CD4-positive, alpha-beta T cell (primary cell): ENCODE measurements at regions not wholly inside any gene's neighbourhood (a gene's known extent, or its start where the extent isn't known, plus 50 kb on each side); places are given as distances from the start of the nearest gene placed in this dataset.

ENCODE experiments used
- ATAC-seq: fragments of 200-7000 bp; cut with Tn5 transposase; one replicate; pipeline ENCODE4 v1.10.0; 2022; ENCODE audit warnings: mild to moderate bottlenecking; ENCODE audit not compliant: poor library complexity
- CTCF ChIA-PET: fragments of 350-600 bp; sonication (Branson Sonifier 250); formaldehyde crosslinking; loops from one replicate; lab custom pipeline; 2021; ENCODE audit warnings: antibody characterized with exemption, inconsistent platforms; lab: Charles Lee
- POLR2A ChIA-PET: fragments of 350-600 bp; sonication (Branson Sonifier 250); formaldehyde crosslinking; loops from one replicate; lab custom pipeline; 2021; ENCODE audit warnings: antibody characterized with exemption, inconsistent platforms; lab: Charles Lee
- DNase-seq, 14 experiments: peaks; one replicate each; pipeline ENCODE4 v3.0.0-alpha.2; 2013 to 2020; ENCODE audit warnings: mixed read lengths in 2 of 14
- H3K27ac ChIP-seq, 2 donors: one replicate each; pipeline versions ENCODE4 v1.5.1 to v1.7.0; 2013; ENCODE audit warnings: low read length in 2 of 2, low read depth in 1 of 2, mild to moderate bottlenecking in 1 of 2
- H3K27me3 ChIP-seq, 2 experiments: 1 replicate in 1 of 2; 2 replicates in 1 of 2; pipeline versions ENCODE4 v1.6.1 to v1.7.0; 2013; ENCODE audit warnings: low read length in 2 of 2, control low read depth in 1 of 2, mild to moderate bottlenecking in 1 of 2, moderate library complexity in 1 of 2; ENCODE audit not compliant: insufficient read depth in 2 of 2, control insufficient read depth in 1 of 2
- H3K36me3 ChIP-seq: one replicate; pipeline ENCODE4 v1.6.1; 2013; ENCODE audit warnings: low read length, control low read depth; ENCODE audit not compliant: insufficient read depth
- H3K4me1 ChIP-seq: one replicate; pipeline ENCODE4 v1.6.1; 2013; ENCODE audit warnings: low read length, control low read depth; ENCODE audit not compliant: insufficient read depth
- H3K4me3 ChIP-seq: one replicate; pipeline ENCODE4 v1.5.1; 2013; ENCODE audit warnings: mild to moderate bottlenecking, low read length, moderate library complexity
- H3K9me3 ChIP-seq, 2 experiments: 1 replicate in 1 of 2; 2 replicates in 1 of 2; pipeline versions ENCODE4 v1.6.1 to v1.7.0; 2013; ENCODE audit warnings: low read length in 2 of 2, mild to moderate bottlenecking in 2 of 2, control low read depth in 1 of 2, moderate library complexity in 1 of 2; ENCODE audit not compliant: control insufficient read depth in 1 of 2, insufficient read depth in 1 of 2
- H3K27ac Mint-ChIP-seq: one replicate; pipeline ENCODE4 v1.8.0; 2020; ENCODE audit warnings: mixed read lengths
- H3K27me3 Mint-ChIP-seq: one replicate; pipeline ENCODE4 v1.8.0; 2021; ENCODE audit warnings: mixed read lengths
- H3K36me3 Mint-ChIP-seq: one replicate; pipeline ENCODE4 v1.8.0; 2021; ENCODE audit warnings: low read depth, mixed read lengths
- H3K4me1 Mint-ChIP-seq: one replicate; pipeline ENCODE4 v1.8.0; 2021; ENCODE audit warnings: low read depth, mixed read lengths
- H3K4me3 Mint-ChIP-seq: one replicate; pipeline ENCODE4 v1.8.0; 2020; ENCODE audit warnings: mild to moderate bottlenecking, mixed read lengths
- H3K9me3 Mint-ChIP-seq: one replicate; pipeline ENCODE4 v1.8.0; 2020; ENCODE audit warnings: mixed read lengths
- intact Hi-C, 2 experiments: fragments of 100-400 bp; cut with DNase I in 1 of 2; cut with micrococcal nuclease in 1 of 2; formaldehyde crosslinking; loops; one replicate each; pipeline versions ENCODE4 v1.15.1 to v1.9.0; 2023 to 2025; cut with DNase I, micrococcal nuclease
- TF ChIP-seq, protein P1 (sequence below): fragments of 200-600 bp; IDR thresholded peaks from one replicate; pipeline ENCODE4 v1.8.0; 2022; ENCODE audit warnings: antibody characterized with exemption, mild to moderate bottlenecking

DNA sequence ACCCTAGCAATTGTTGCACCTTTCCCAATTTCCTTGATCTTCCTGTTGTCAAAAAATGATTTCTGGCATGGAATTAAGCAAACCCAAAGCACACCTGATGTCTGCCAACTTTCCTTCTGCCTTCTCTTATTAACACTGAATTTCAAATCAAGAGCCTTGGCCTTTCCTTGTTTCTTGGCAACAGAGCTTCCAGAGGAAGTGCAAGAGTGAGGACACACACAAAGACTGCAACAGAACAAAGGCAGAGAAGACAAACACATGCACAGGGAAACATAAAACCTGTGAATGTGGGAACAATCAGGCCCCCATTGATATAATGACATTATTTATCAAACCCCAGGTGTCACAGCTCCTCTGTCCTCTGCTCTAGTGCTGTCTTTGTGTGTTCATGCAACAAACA is 73.0 kb upstream of the IL6 start:
- no peak overlapping the region for H3K27ac Mint-ChIP-seq

DNA sequence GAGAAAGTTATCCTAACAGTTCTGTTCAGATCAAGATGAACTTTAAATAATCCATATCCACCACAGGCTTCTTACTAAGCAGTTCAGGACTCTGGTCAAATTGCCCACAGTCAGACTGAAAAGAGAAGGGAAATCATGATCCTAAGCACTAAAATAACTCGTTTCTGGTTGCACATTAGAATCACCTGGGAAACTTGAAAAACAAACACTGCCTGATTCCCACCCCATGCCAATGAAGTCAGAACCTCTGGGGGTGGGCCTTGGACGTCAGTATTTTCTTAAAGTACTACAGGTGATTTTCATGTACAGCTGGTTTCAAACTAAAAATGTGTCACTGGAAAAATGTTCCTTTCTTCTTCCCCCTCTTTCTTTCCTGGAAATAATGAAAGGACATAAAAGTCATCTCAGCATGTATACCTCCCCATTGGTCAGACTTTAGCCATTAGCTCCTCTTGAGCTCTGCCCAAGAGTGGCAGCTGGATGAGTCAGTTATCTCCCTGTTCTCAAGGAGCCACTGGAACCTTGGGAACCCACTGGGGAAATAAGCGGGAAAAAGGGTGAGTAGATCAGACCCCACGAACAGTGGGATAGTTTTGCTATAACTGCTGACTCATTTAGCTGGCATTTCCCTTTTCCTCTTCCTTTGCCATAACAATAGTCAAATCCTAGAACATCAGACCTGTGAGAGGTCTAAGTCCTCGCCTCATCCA is 75.3 kb upstream of the IL6 start:
- TF ChIP-seq, protein P1, sequence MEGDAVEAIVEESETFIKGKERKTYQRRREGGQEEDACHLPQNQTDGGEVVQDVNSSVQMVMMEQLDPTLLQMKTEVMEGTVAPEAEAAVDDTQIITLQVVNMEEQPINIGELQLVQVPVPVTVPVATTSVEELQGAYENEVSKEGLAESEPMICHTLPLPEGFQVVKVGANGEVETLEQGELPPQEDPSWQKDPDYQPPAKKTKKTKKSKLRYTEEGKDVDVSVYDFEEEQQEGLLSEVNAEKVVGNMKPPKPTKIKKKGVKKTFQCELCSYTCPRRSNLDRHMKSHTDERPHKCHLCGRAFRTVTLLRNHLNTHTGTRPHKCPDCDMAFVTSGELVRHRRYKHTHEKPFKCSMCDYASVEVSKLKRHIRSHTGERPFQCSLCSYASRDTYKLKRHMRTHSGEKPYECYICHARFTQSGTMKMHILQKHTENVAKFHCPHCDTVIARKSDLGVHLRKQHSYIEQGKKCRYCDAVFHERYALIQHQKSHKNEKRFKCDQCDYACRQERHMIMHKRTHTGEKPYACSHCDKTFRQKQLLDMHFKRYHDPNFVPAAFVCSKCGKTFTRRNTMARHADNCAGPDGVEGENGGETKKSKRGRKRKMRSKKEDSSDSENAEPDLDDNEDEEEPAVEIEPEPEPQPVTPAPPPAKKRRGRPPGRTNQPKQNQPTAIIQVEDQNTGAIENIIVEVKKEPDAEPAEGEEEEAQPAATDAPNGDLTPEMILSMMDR, result no peak
- Histone ChIP-seq H3K9me3 (peaks cover 5 to 8% of the 10 kb centered on the region in 2 experiments), H3K36me3 (no peaks in the 10 kb centered on the region), H3K27me3 (no peaks in the 10 kb centered on the region), H3K4me1 (no peaks in the 10 kb centered on the region), H3K4me3 (no peak overlapping the region), H3K27ac (no peak overlapping the region)
- ChIA-PET CTCF (no interaction called here), POLR2A (no interaction called here)
- H3K27me3 Mint-ChIP-seq, result peaks cover 4% of the 10 kb centered on the region
- H3K4me1 Mint-ChIP-seq, result no peaks in the 10 kb centered on the region
- H3K9me3 Mint-ChIP-seq, result peaks cover 12% of the 10 kb centered on the region
- DNase-seq (no peak), ATAC-seq (no peak)
- intact Hi-C loops, result no loop called here
- H3K4me3 Mint-ChIP-seq, result no peak overlapping the region
- H3K36me3 Mint-ChIP-seq, result no peaks in the 10 kb centered on the region
- H3K27ac Mint-ChIP-seq, result no peak overlapping the region

More for the DNA sequence above, 73.0 kb upstream of the IL6 start:
- Histone ChIP-seq H3K27me3 (no peaks in the 10 kb centered on the region), H3K4me1 (no peaks in the 10 kb centered on the region), H3K36me3 (no peaks in the 10 kb centered on the region), H3K4me3 (no peak overlapping the region), H3K9me3 (peaks cover 0 to 3% of the 10 kb centered on the region in 2 experiments), H3K27ac (no peak overlapping the region)
- POLR2A ChIA-PET, result no interaction called here
- CTCF ChIA-PET, result no interaction called here
- TF ChIP-seq, protein P1, result no peak
- Mint-ChIP-seq H3K9me3 (no peaks in the 10 kb centered on the region), H3K36me3 (no peaks in the 10 kb centered on the region), H3K4me3 (no peak overlapping the region), H3K27me3 (peaks cover 4% of the 10 kb centered on the region), H3K4me1 (no peaks in the 10 kb centered on the region)
- DNase-seq (no peak), ATAC-seq (no peak)
- intact Hi-C loops, result no loop called here

DNA sequence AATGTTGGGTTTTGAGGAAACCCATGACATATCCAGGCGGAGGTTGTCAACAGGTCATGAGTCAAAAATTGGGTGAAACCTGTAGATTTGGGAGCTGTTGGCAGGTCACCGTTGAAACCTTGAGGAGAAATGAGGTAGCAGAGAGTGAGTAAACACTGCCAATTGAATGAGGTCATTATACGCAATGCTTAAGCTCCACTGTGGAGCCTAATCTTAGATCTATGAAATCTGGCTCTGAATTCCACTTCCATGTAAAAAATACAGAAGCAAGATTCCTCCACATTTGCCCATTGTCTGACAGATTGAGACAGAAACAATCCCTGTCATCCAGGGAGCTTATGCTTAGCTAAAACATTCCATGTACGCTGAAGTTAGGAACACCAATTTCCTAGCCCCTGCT is 76.0 kb upstream of the IL6 start:
- ChIA-PET CTCF (no interaction called here), POLR2A (interaction anchor here (0.8 kb wide), 1 partner anchor 440 kb away, joined by 3 read pairs; no protein-coding TSS in a partner anchor)
- intact Hi-C loops, result no loop called here

More for the DNA sequence above, 76.0 kb upstream of the IL6 start:
- TF ChIP-seq, protein P1, result no peak
- no peak for ATAC-seq
- Mint-ChIP-seq H3K9me3 (peaks cover 12% of the 10 kb centered on the region), H3K27me3 (peaks cover 4% of the 10 kb centered on the region), H3K36me3 (no peaks in the 10 kb centered on the region), H3K27ac (no peak overlapping the region), H3K4me3 (no peak overlapping the region), H3K4me1 (no peaks in the 10 kb centered on the region)
- H3K27me3 ChIP-seq, result no peaks in the 10 kb centered on the region
- no peak overlapping the region for H3K27ac ChIP-seq
- no peak overlapping the region for H3K4me3 ChIP-seq
- H3K9me3 ChIP-seq, result peaks cover 9 to 14% of the 10 kb centered on the region in 2 experiments
- no peak for DNase-seq
- H3K36me3 ChIP-seq, result no peaks in the 10 kb centered on the region
- no peaks in the 10 kb centered on the region for H3K4me1 ChIP-seq
